Astrocyte (in vitro differentiated cells and primary cell): ENCODE measurements at regions not wholly inside any gene's neighbourhood (a gene's known extent, or its start where the extent isn't known, plus 50 kb on each side); places are given as distances from the start of the nearest gene placed in this dataset.

Source experiments
- CTCF ChIP-seq: IDR thresholded peaks from 2 replicates; pipeline ENCODE4 v1.5.1; 2011; ENCODE audit warnings: low read depth, mild to moderate bottlenecking, inconsistent platforms, low read length, moderate library complexity; ENCODE audit not compliant: insufficient read depth
- EZH2 ChIP-seq: IDR thresholded peaks from 2 replicates; pipeline ENCODE4 v1.6.1; 2012; ENCODE audit warnings: mild to moderate bottlenecking, low read length, inconsistent platforms; ENCODE audit not compliant: insufficient read depth

DNA sequence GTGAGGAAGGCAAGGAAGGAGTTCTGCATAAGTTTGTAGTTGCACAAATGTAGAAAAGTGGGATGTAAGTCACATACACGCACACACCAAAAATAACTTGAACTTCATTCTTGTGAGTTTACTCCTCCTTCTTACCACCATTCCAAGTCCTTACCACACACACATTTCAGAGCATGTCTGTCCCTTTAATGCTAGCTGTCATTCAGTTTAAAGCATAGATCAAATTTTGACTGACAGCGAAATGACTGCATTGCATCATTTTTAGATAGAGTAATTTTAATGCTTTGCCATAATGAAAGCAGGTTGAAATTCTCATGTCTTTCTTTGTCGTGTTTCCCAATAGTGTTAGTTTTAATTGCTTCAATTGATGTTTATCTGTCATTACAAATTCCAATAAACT, 629.6 kb upstream of the HTR2C start:
- TF ChIP-seq CTCF (no peak), EZH2 (no peak)
